ENCODE measurements at regions not wholly inside any gene's neighbourhood (a gene's known extent, or its start where the extent isn't known, plus 50 kb on each side); places are given as distances from the start of the nearest gene placed in this dataset.

DNA sequence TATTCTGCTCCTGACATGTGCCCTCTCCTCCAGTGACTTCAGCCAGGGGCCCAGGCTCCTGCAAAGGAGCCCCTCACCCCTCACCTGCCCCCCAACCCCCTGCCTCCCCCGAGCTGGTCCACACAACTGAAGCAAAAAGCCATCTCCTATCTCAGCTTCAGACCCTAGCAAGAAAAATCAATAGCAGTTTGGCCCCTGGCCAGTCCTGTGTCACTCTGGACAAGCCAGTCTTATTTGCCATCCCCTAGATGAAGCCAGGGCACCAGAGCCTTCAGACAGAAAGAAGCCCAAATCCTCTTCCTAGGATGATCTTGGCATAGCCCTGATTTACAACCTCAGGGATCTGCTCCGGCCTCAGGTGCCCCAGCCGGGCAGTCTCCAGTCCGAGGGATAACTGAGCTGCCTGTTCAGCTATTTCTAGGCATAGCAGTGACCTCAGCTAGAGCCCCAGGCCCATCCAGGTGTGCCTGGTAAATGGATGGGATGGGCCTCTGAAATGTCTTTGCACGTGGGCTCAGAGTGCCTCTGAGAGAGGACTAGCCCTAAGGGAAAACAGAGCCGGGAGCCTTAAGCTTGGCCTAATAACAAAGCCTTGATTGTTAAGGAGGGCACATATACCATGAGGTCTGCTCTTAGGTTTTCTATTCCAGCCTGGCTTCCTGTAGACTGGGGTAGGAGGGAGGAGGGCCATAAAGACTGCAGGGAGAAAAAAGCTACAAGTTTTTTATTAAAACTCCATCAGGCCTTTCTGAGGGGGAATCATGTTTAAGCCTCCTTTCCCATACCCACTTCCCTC, 242.0 kb downstream of the SHQ1 start:
- no peak overlapping the region for H2AFZ ChIP-seq (ENCODE audit: low read depth)
- no peaks in the 10 kb centered on the region for H3K27me3 ChIP-seq (ENCODE audit: insufficient read depth, low read depth)
- no peak overlapping the region for H3K9ac ChIP-seq
- no peaks in the 10 kb centered on the region for H4K20me1 ChIP-seq (ENCODE audit: insufficient read depth)
- H3K36me3 ChIP-seq (ENCODE audit: insufficient read depth), result no peaks in the 10 kb centered on the region
- no peak overlapping the region for H3K4me2 ChIP-seq
- TF ChIP-seq, protein P1, sequence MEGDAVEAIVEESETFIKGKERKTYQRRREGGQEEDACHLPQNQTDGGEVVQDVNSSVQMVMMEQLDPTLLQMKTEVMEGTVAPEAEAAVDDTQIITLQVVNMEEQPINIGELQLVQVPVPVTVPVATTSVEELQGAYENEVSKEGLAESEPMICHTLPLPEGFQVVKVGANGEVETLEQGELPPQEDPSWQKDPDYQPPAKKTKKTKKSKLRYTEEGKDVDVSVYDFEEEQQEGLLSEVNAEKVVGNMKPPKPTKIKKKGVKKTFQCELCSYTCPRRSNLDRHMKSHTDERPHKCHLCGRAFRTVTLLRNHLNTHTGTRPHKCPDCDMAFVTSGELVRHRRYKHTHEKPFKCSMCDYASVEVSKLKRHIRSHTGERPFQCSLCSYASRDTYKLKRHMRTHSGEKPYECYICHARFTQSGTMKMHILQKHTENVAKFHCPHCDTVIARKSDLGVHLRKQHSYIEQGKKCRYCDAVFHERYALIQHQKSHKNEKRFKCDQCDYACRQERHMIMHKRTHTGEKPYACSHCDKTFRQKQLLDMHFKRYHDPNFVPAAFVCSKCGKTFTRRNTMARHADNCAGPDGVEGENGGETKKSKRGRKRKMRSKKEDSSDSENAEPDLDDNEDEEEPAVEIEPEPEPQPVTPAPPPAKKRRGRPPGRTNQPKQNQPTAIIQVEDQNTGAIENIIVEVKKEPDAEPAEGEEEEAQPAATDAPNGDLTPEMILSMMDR (conservative IDR thresholded peaks at IDR 0.05; ENCODE audit: low read depth, low read length), result no peak
- no peak overlapping the region for H3K27ac ChIP-seq
- no peak overlapping the region for H3K4me3 ChIP-seq (IDR thresholded peaks at IDR 0.05; ENCODE audit: insufficient read depth, low read depth, low read length)
- no peaks in the 10 kb centered on the region for H3K79me2 ChIP-seq (ENCODE audit: insufficient read depth, low read depth)
- H3K4me1 ChIP-seq (ENCODE audit: low read depth, poor library complexity, severe bottlenecking), result no peaks in the 10 kb centered on the region

DNA sequence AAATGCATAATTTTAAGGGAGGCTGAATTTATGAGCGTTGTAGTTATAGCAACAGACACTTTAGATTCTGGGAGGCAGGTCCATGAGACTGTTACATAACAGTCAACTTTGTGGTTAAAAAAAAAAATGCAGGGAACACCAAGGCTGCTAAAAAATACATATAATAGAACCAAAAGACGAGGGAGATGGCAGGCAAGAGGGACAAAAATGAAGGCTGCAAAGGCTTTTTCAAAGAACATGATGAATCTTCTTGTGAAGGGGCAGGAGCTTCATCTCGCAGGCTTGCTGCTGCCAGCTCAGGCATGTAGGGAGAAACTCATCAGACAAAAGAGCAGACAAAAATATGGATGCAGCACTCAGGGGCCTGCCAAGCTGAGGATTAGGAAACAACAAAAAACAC, 243.9 kb downstream of the SHQ1 start:
- Histone ChIP-seq H3K79me2 (ENCODE audit: insufficient read depth, low read depth) (no peaks in the 10 kb centered on the region), H3K9ac (no peak overlapping the region), H3K27me3 (ENCODE audit: insufficient read depth, low read depth) (no peaks in the 10 kb centered on the region), H3K36me3 (ENCODE audit: insufficient read depth) (no peaks in the 10 kb centered on the region), H4K20me1 (ENCODE audit: insufficient read depth) (no peaks in the 10 kb centered on the region), H2AFZ (ENCODE audit: low read depth) (no peak overlapping the region), H3K4me2 (no peak overlapping the region), H3K4me3 (IDR thresholded peaks at IDR 0.05; ENCODE audit: insufficient read depth, low read depth, low read length) (no peak overlapping the region), H3K4me1 (ENCODE audit: low read depth, poor library complexity, severe bottlenecking) (no peaks in the 10 kb centered on the region), H3K27ac (no peak overlapping the region)
- TF ChIP-seq, protein P1 (conservative IDR thresholded peaks at IDR 0.05; ENCODE audit: low read depth, low read length), result no peak

DNA sequence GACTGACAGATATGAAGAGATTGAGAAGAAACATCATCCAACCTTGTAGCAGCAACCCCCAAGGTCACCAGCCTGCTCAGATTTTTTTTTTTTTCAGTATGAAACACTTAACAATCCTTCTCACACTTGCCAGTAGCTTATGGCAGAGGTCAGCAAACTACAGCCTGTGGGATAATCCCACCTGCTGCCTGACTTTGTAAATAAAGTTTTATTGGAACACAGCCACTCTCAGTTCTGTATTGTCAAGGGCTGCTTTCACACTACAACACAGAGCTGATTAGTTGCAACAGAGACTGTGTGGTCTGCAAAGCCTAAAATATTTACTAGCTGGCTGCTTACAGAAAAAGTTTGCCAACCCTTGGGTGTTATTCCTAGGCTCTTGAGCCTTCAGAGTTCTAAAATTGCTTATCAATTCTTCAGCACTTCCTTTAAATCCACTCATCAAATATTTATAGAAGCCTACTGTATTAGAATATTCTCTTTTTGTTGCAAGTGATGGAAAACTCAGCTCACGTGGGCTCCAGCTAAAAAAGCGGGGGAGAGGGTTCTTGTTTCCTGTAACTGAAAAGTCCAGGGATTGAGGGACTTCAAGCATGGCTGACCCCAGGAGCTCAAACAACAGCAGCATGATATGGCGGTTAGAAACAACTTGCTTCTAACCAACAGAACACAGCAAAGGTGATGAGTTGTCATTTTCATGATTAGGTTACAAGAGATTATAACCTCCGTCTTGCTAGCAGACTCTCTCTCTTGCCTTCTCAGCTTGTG, 246.1 kb downstream of the SHQ1 start:
- H3K4me3 ChIP-seq (IDR thresholded peaks at IDR 0.05; ENCODE audit: insufficient read depth, low read depth, low read length), result no peak overlapping the region

DNA sequence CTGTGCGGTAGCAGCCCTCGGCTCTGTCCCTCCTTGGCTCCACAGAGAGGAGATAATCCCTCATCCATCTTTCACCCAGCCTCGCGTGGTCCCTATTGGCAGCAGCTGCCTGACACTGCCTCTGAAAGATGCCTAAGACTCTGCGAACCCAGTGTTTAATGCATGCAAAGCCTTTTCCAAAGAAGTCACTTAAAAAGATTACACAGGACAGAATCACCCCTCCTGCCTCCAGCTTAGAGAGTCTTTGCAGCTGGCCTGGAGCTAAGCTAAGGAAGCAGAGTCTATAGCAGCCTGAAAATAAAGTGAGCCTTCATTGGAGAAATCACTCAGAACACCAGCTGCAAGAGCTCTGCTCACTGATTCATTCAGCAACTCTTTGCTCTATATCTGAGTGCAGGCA, 247.2 kb downstream of the SHQ1 start:
- Histone ChIP-seq H2AFZ (ENCODE audit: low read depth) (no peak overlapping the region), H3K4me2 (no peak overlapping the region)
- TF ChIP-seq, protein P1 (conservative IDR thresholded peaks at IDR 0.05; ENCODE audit: low read depth, low read length), result no peak

More for the DNA sequence above, 246.1 kb downstream of the SHQ1 start:
- TF ChIP-seq, protein P1 (conservative IDR thresholded peaks at IDR 0.05; ENCODE audit: low read depth, low read length), result no peak
- H3K79me2 ChIP-seq (ENCODE audit: insufficient read depth, low read depth), result no peaks in the 10 kb centered on the region
- H3K4me1 ChIP-seq (ENCODE audit: low read depth, poor library complexity, severe bottlenecking), result no peaks in the 10 kb centered on the region
- H3K4me2 ChIP-seq, result no peak overlapping the region
- no peaks in the 10 kb centered on the region for H4K20me1 ChIP-seq (ENCODE audit: insufficient read depth)
- no peak overlapping the region for H3K9ac ChIP-seq
- no peaks in the 10 kb centered on the region for H3K27me3 ChIP-seq (ENCODE audit: insufficient read depth, low read depth)
- no peaks in the 10 kb centered on the region for H3K36me3 ChIP-seq (ENCODE audit: insufficient read depth)
- H2AFZ ChIP-seq (ENCODE audit: low read depth), result no peak overlapping the region
- H3K27ac ChIP-seq, result no peak overlapping the region

More for the DNA sequence above, 247.2 kb downstream of the SHQ1 start:
- Histone ChIP-seq H4K20me1 (ENCODE audit: insufficient read depth) (no peaks in the 10 kb centered on the region), H3K9ac (no peak overlapping the region), H3K4me3 (IDR thresholded peaks at IDR 0.05; ENCODE audit: insufficient read depth, low read depth, low read length) (no peak overlapping the region), H3K27me3 (ENCODE audit: insufficient read depth, low read depth) (no peaks in the 10 kb centered on the region), H3K27ac (no peak overlapping the region), H3K4me1 (ENCODE audit: low read depth, poor library complexity, severe bottlenecking) (no peaks in the 10 kb centered on the region), H3K79me2 (ENCODE audit: insufficient read depth, low read depth) (no peaks in the 10 kb centered on the region), H3K36me3 (ENCODE audit: insufficient read depth) (no peaks in the 10 kb centered on the region)
